IMR-90 (cell line): ENCODE measurements at regions not wholly inside any gene's neighbourhood (a gene's known extent, or its start where the extent isn't known, plus 50 kb on each side); places are given as distances from the start of the nearest gene placed in this dataset.

Experiments
- ATAC-seq: fragments of 200-7000 bp; cut with Tn5 transposase; 2 replicates; pipeline ENCODE4 v1.9.1; 2020; ENCODE audit warnings: low read depth, mild to moderate bottlenecking, moderate library complexity
- BruUV-seq: library from RNA; stranded (reverse); fragments of 400-500 nt; replicated peaks from 2 replicates; lab custom pipeline; 2021; lab: Mats Ljungman, UMichigan
- CTCF ChIA-PET: fragments of 300-600 bp; formaldehyde crosslinking; extraction: SDS; loops from one replicate; lab custom pipeline; 2021; ENCODE audit warnings: antibody characterized with exemption; lab: Yijun Ruan, JAX
- POLR2A ChIA-PET: fragments of 300-600 bp; sonication (Branson Sonifier 250); formaldehyde crosslinking; loops from one replicate; lab custom pipeline; 2022; ENCODE audit warnings: antibody characterized with exemption; ENCODE audit not compliant: unreplicated experiment; lab: Charles Lee
- DNase-seq: peaks from one replicate; pipeline ENCODE4 v3.0.0; 2013
- H2AFZ ChIP-seq: replicated peaks from 2 replicates; pipeline ENCODE3; 2013; ENCODE audit warnings: low read length, mild to moderate bottlenecking; ENCODE audit not compliant: poor library complexity
- H2AK5ac ChIP-seq: 2 replicates; pipeline ENCODE4 v1.6.1; 2013; ENCODE audit warnings: low read depth, low read length, inconsistent platforms
- H2AK9ac ChIP-seq: replicated peaks from 2 replicates; pipeline ENCODE3; 2013; ENCODE audit warnings: mild to moderate bottlenecking, low read depth, low read length, moderate library complexity; ENCODE audit not compliant: poor library complexity
- H2BK120ac ChIP-seq: 2 replicates; pipeline ENCODE4 v1.6.1; 2013; ENCODE audit warnings: low read depth, low read length, inconsistent platforms
- H2BK15ac ChIP-seq: 3 replicates; pipeline ENCODE4 v1.6.1; 2013; ENCODE audit warnings: low read depth, low read length, inconsistent platforms
- H2BK20ac ChIP-seq: 2 replicates; pipeline ENCODE4 v1.6.1; 2013; ENCODE audit warnings: low read depth, mild to moderate bottlenecking, inconsistent platforms, low read length, moderate library complexity
- H2BK5ac ChIP-seq: 2 replicates; pipeline ENCODE4 v1.6.1; 2013; ENCODE audit warnings: mild to moderate bottlenecking, low read depth, low read length, inconsistent platforms; ENCODE audit not compliant: poor library complexity, severe bottlenecking
- H3K14ac ChIP-seq: replicated peaks from 2 replicates; pipeline ENCODE4 v1.6.1; 2013; ENCODE audit warnings: low read depth, low read length, inconsistent platforms
- H3K18ac ChIP-seq: 2 replicates; pipeline ENCODE4 v1.6.1; 2013; ENCODE audit warnings: low read depth, low read length, control low read depth
- H3K23ac ChIP-seq: 2 replicates; pipeline ENCODE4 v1.6.1; 2013; ENCODE audit warnings: low read depth, low read length, inconsistent platforms
- H3K27ac ChIP-seq: 2 replicates; pipeline ENCODE4 v1.5.1; 2013; ENCODE audit warnings: mild to moderate bottlenecking, control low read depth, low read length; ENCODE audit not compliant: insufficient read depth
- H3K27me3 ChIP-seq: 2 replicates; pipeline ENCODE4 v1.6.1; 2013; ENCODE audit warnings: low read length; ENCODE audit not compliant: control insufficient read depth, insufficient read depth
- H3K36me3 ChIP-seq: 2 replicates; pipeline ENCODE4 v1.6.1; 2013; ENCODE audit warnings: low read length, mixed read lengths; ENCODE audit not compliant: control insufficient read depth, insufficient read depth
- H3K4ac ChIP-seq: 2 replicates; pipeline ENCODE4 v1.6.1; 2013; ENCODE audit warnings: low read depth, low read length, inconsistent platforms
- H3K4me1 ChIP-seq: 2 replicates; pipeline ENCODE4 v1.6.1; 2013; ENCODE audit warnings: low read length, mixed read lengths; ENCODE audit not compliant: control insufficient read depth, insufficient read depth
- H3K4me2 ChIP-seq: 2 replicates; pipeline ENCODE4 v1.6.1; 2013; ENCODE audit warnings: low read depth, mild to moderate bottlenecking, control low read depth, low read length, moderate library complexity
- H3K4me3 ChIP-seq: 2 replicates; pipeline ENCODE4 v1.5.1; 2013; ENCODE audit warnings: low read depth, mild to moderate bottlenecking, control low read depth, low read length, moderate library complexity; ENCODE audit not compliant: insufficient read depth
- H3K56ac ChIP-seq: 2 replicates; pipeline ENCODE4 v1.6.1; 2013; ENCODE audit warnings: low read length, inconsistent platforms; ENCODE audit not compliant: insufficient read depth; ENCODE audit errors: extremely low read depth
- H3K79me1 ChIP-seq, 2 experiments: 2 replicates each; pipeline ENCODE4 v1.6.1; 2013; ENCODE audit warnings: low read length in 2 of 2, inconsistent platforms in 1 of 2, low read depth in 1 of 2
- H3K9ac ChIP-seq: 2 replicates; pipeline ENCODE4 v1.6.1; 2013; ENCODE audit warnings: low read depth, low read length, control low read depth
- H3K9me1 ChIP-seq: 2 replicates; pipeline ENCODE4 v1.6.1; 2013; ENCODE audit warnings: low read length, inconsistent platforms; ENCODE audit not compliant: insufficient read depth
- H3K9me3 ChIP-seq: 2 replicates; pipeline ENCODE4 v1.6.1; 2013; ENCODE audit warnings: low read length; ENCODE audit not compliant: control insufficient read depth, insufficient read depth
- H4K20me1 ChIP-seq: 2 replicates; pipeline ENCODE4 v1.6.1; 2013; ENCODE audit warnings: low read length, inconsistent platforms; ENCODE audit not compliant: insufficient read depth
- H4K5ac ChIP-seq: 2 replicates; pipeline ENCODE4 v1.6.1; 2013; ENCODE audit warnings: mild to moderate bottlenecking, low read depth, low read length, control low read depth
- H4K8ac ChIP-seq, 2 experiments: 2 replicates each; pipeline ENCODE4 v1.6.1; 2013; ENCODE audit warnings: low read depth in 2 of 2, low read length in 2 of 2, control low read depth in 1 of 2, inconsistent platforms in 1 of 2
- H4K91ac ChIP-seq: 2 replicates; pipeline ENCODE4 v1.6.1; 2013; ENCODE audit warnings: low read depth, low read length, inconsistent platforms; ENCODE audit not compliant: insufficient read depth
- BHLHE40 ChIP-seq: fragments of 150-350 bp; IDR thresholded peaks from 2 replicates; pipeline ENCODE4 v1.6.1; 2016; ENCODE audit warnings: mild to moderate bottlenecking, low read depth, low read length
- CEBPB ChIP-seq: IDR thresholded peaks from 2 replicates; pipeline ENCODE4 v1.6.1; 2012; ENCODE audit warnings: low read depth, low read length, improper control_type of control experiment
- CHD1 ChIP-seq: IDR thresholded peaks from 2 replicates; pipeline ENCODE4 v1.6.1; 2012; ENCODE audit warnings: low read depth, low read length, improper control_type of control experiment
- CTCF ChIP-seq: conservative IDR thresholded peaks from 2 replicates; pipeline ENCODE4 v1.5.1; 2012; ENCODE audit warnings: mild to moderate bottlenecking, low read depth, low read length, improper control_type of control experiment
- ELK1 ChIP-seq: fragments of 150-350 bp; IDR thresholded peaks from 2 replicates; pipeline ENCODE4 v1.6.1; 2016; ENCODE audit warnings: low read depth, mild to moderate bottlenecking, low read length, moderate library complexity, borderline replicate concordance
- FOS ChIP-seq: fragments of 150-350 bp; IDR thresholded peaks from 2 replicates; pipeline ENCODE4 v1.6.1; 2016; ENCODE audit warnings: low read depth, low read length
- MAFK ChIP-seq: IDR thresholded peaks from 2 replicates; pipeline ENCODE4 v1.6.1; 2012; ENCODE audit warnings: low read depth, low read length, improper control_type of control experiment
- MAZ ChIP-seq: IDR thresholded peaks from 2 replicates; pipeline ENCODE4 v1.6.1; 2012; ENCODE audit warnings: low read depth, mild to moderate bottlenecking, low read length, improper control_type of control experiment, moderate library complexity, borderline replicate concordance
- MXI1 ChIP-seq: IDR thresholded peaks from 2 replicates; pipeline ENCODE4 v1.6.1; 2012; ENCODE audit warnings: low read depth, mild to moderate bottlenecking, low read length, moderate library complexity, borderline replicate concordance
- NFE2L2 ChIP-seq: fragments of 150-350 bp; IDR thresholded peaks from 2 replicates; pipeline ENCODE4 v1.6.1; 2016; ENCODE audit warnings: low read depth, mild to moderate bottlenecking, low read length
- POLR2A ChIP-seq: IDR thresholded peaks from 2 replicates; pipeline ENCODE4 v1.6.1; 2012; ENCODE audit warnings: mild to moderate bottlenecking, low read depth, low read length
- RAD21 ChIP-seq: IDR thresholded peaks from 2 replicates; pipeline ENCODE4 v1.6.1; 2012; ENCODE audit warnings: low read length, improper control_type of control experiment
- RCOR1 ChIP-seq: IDR thresholded peaks from 2 replicates; pipeline ENCODE4 v1.6.1; 2012; ENCODE audit warnings: mild to moderate bottlenecking, low read length, improper control_type of control experiment; ENCODE audit not compliant: insufficient replicate concordance
- RFX5 ChIP-seq: IDR thresholded peaks from 2 replicates; pipeline ENCODE4 v1.8.0; 2012; ENCODE audit warnings: low read depth, mild to moderate bottlenecking, low read length, moderate library complexity
- SMC3 ChIP-seq: fragments of 150-350 bp; IDR thresholded peaks from 2 replicates; pipeline ENCODE4 v1.6.1; 2016; ENCODE audit warnings: low read depth, mild to moderate bottlenecking, antibody characterized with exemption, low read length, moderate library complexity
- USF2 ChIP-seq: fragments of 150-350 bp; IDR thresholded peaks from 2 replicates; pipeline ENCODE4 v1.6.1; 2017; ENCODE audit warnings: mild to moderate bottlenecking, antibody characterized with exemption, low read length, low read depth
- WGBS, 2 experiments: methylation state at CpG; one replicate each; pipeline versions ENCODE4 v1.1.5 to v1.1.7; 2013; ENCODE audit warnings: missing lambda C conversion rate in 2 of 2; ENCODE audit not compliant: insufficient read length in 1 of 2; ENCODE audit errors: extremely low coverage in 2 of 2; 5-methylcytosine and 5-hydroxymethylcytosine counted together
- dilution Hi-C: fragments of 300-500 bp; cut with HindIII; formaldehyde crosslinking; loops from one replicate; pipeline ENCODE4 v1.14.3; 2018; ENCODE audit warnings: low sequenced_read_pairs; ENCODE audit not compliant: unreplicated experiment
- in situ Hi-C: fragments of 300-500 bp; cut with MboI; formaldehyde crosslinking; loops from 3 replicates; pipeline ENCODE4 v1.14.3; 2019; ENCODE audit warnings: low sequenced_read_pairs, inconsistent platforms, mixed read lengths
- intact Hi-C: fragments of 100-400 bp; cut with micrococcal nuclease; formaldehyde crosslinking; loops from 2 replicates; pipeline ENCODE4 v1.10.0; 2022

DNA sequence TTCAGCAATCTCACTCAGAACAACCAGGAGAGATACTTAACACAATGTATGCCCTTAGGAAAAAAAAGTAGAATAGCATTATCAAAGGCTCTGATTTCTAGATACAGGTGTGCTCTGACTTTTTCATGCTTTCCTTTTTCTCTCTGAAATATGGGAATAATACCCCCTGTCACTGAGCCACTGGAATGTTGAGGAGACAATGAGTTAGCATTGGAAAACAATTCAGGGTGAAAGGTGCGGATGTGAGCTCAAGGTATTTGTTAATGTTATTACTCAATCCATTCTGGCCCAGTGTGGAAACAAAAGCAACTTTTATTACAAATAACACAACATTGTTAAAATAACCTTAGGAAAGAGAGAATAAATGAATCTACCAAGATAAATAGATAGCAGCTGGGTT, 228.0 kb downstream of the IKZF2 start:
- no peak overlapping the region for H3K18ac ChIP-seq
- no CpG with 5 or more reads among the region's 1 CpG for WGBS, 2 experiments
- no peak overlapping the region for H3K4ac ChIP-seq
- H3K14ac ChIP-seq = no peak overlapping the region
- TF ChIP-seq CTCF (no peak), USF2 (no peak), RCOR1 (no peak), POLR2A (no peak), RAD21 (no peak), ELK1 (no peak), MAZ (no peak), SMC3 (no peak), FOS (no peak), MXI1 (no peak), NFE2L2 (no peak), MAFK (no peak), RFX5 (no peak), BHLHE40 (no peak), CEBPB (no peak), CHD1 (no peak)
- H3K23ac ChIP-seq = no peak overlapping the region
- no peak overlapping the region for H3K56ac ChIP-seq
- H4K20me1 ChIP-seq = no peaks in the 10 kb centered on the region
- H3K27me3 ChIP-seq = no peaks in the 10 kb centered on the region
- no peak overlapping the region for H2BK20ac ChIP-seq
- no peaks in the 10 kb centered on the region for H3K79me1 ChIP-seq
- H2AK9ac ChIP-seq = no peak overlapping the region
- no peak overlapping the region for H3K9ac ChIP-seq
- H2AFZ ChIP-seq = no peak overlapping the region
- no TSS peak for BruUV-seq
- H2BK5ac ChIP-seq = no peak overlapping the region
- no peak overlapping the region for H3K4me3 ChIP-seq
- no peak overlapping the region for H2BK15ac ChIP-seq
- ChIA-PET CTCF (no interaction called here), POLR2A (no interaction called here)
- in situ Hi-C loops = no loop called here
- no peaks in the 10 kb centered on the region for H3K36me3 ChIP-seq
- H3K4me1 ChIP-seq = peaks cover 3% of the 10 kb centered on the region
- H3K27ac ChIP-seq = no peak overlapping the region
- H3K9me1 ChIP-seq = peaks cover 1% of the 10 kb centered on the region; the same call in 1 of the 2 replicates
- ATAC-seq = no peak
- DNase-seq = no peak
- H2BK120ac ChIP-seq = no peak overlapping the region
- H4K5ac ChIP-seq = no peak overlapping the region
- H2AK5ac ChIP-seq = no peak overlapping the region
- no peak overlapping the region for H3K4me2 ChIP-seq
- intact Hi-C loops = no loop called here
- H4K91ac ChIP-seq = no peak overlapping the region
- no peak overlapping the region for H4K8ac ChIP-seq
- dilution Hi-C loops = no loop called here
- H3K9me3 ChIP-seq = peaks cover 4% of the 10 kb centered on the region
